ENCODE measurements at regions not wholly inside any gene's neighbourhood (a gene's known extent, or its start where the extent isn't known, plus 50 kb on each side); places are given as distances from the start of the nearest gene placed in this dataset.

DNA sequence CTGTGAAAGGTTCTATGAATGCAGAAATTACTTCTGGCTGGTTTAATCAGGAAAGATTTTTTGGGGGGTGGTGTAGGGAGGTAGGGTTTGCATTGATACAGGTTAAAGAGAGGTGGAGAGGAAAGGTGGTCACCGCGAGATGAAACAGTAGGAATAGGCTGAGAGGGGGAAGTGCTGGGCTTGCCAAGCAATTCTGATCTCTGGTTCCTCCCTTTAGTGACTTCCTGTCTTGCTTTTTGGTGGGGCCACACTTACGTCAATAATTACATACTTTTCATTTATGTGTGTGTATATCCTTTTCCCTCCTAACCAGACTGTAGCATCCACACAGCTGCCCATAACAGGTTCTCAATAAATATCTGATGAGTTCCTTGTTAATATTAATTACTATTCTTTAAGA, 120.0 kb downstream of the CTNND1 start:
- TF ChIP-seq, protein P1, sequence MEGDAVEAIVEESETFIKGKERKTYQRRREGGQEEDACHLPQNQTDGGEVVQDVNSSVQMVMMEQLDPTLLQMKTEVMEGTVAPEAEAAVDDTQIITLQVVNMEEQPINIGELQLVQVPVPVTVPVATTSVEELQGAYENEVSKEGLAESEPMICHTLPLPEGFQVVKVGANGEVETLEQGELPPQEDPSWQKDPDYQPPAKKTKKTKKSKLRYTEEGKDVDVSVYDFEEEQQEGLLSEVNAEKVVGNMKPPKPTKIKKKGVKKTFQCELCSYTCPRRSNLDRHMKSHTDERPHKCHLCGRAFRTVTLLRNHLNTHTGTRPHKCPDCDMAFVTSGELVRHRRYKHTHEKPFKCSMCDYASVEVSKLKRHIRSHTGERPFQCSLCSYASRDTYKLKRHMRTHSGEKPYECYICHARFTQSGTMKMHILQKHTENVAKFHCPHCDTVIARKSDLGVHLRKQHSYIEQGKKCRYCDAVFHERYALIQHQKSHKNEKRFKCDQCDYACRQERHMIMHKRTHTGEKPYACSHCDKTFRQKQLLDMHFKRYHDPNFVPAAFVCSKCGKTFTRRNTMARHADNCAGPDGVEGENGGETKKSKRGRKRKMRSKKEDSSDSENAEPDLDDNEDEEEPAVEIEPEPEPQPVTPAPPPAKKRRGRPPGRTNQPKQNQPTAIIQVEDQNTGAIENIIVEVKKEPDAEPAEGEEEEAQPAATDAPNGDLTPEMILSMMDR (IDR thresholded peaks at IDR 0.05): no peak
- TF ChIP-seq POLR2A (IDR thresholded peaks at IDR 0.05) (no peak), POLR2AphosphoS5 (IDR thresholded peaks at IDR 0.05) (no peak)
